ENCODE measurements at regions not wholly inside any gene's neighbourhood (a gene's known extent, or its start where the extent isn't known, plus 50 kb on each side); places are given as distances from the start of the nearest gene placed in this dataset.

DNA sequence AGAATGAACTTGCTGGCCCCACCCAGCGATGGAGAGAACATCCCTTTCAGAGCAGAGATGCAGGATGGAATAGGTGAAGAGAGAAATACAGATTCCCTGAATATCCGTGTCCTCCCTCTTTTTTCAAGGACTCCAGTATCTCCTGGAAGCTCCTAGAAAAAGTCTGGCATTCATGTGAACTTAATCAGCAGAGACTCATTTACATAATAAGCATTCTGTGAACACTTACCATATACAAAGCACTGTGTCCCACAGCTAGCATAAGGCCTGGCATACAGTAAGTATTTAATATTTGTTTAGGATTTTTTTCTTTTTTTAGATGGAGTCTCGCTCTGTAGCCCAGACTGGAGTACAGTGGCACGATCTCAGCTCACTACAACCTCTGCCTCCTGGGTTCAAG lies 208.5 kb upstream of the RPL38 start:
- ChIA-PET POLR2A (no interaction called here), CTCF (interaction anchor here (1.2 to 2.7 kb wide), 2 partner anchors 42 to 205 kb away, joined by 4 to 12 read pairs; no protein-coding TSS in a partner anchor)
- Mint-ChIP-seq H3K4me3 (no peak overlapping the region), H3K36me3 (no peaks in the 10 kb centered on the region), H3K27me3 (ENCODE audit: low read depth) (no peaks in the 10 kb centered on the region), H3K4me1 (peaks cover 17% of the 10 kb centered on the region), H3K9me3 (no peaks in the 10 kb centered on the region), H3K27ac (no peak overlapping the region)
- TF ChIP-seq ZNF219 (CRISPR knock-in tag; IDR thresholded peaks at IDR 0.05; ENCODE audit: borderline replicate concordance) (no peak), NR1H2 (CRISPR knock-in tag; IDR thresholded peaks at IDR 0.05) (no peak), ZNF121 (CRISPR knock-in tag; IDR thresholded peaks at IDR 0.05) (no peak)
- ATAC-seq (no peak), DNase-seq (ENCODE audit: low spot score) (no peak)

DNA sequence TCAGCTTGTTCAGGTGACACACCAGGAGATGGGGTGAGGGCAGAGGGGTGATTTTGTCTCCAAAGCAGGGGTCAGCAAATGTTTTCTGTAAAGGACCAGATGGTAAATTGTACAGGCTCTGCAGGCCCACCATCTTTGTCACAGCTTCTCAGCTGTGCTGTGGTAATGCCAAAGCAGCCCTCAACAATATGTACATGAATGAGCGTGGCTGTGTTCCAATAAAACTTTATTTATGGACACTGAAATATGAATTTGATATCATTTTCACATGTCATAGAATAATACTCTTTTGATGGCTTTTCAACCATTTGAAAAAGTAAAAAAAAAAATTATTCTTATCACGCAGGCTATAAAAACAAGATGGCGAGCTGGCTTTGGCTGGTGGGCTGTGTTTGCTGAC lies 206.4 kb upstream of the RPL38 start:
- CTCF ChIA-PET = interaction anchor here (0.6 to 3.4 kb wide), 9 partner anchors 10 to 203 kb away, joined by 3 to 17 read pairs (median 4); no protein-coding TSS in a partner anchor
- Mint-ChIP-seq H3K9me3 (no peaks in the 10 kb centered on the region), H3K4me1 (peaks cover 11% of the 10 kb centered on the region), H3K36me3 (no peaks in the 10 kb centered on the region), H3K27ac (no peak overlapping the region), H3K27me3 (ENCODE audit: low read depth) (no peaks in the 10 kb centered on the region), H3K4me3 (no peak overlapping the region)
- TF ChIP-seq JAZF1 (CRISPR knock-in tag; IDR thresholded peaks at IDR 0.05) = no peak
- no peak for TF ChIP-seq ARID4B (CRISPR knock-in tag; IDR thresholded peaks at IDR 0.05; ENCODE audit: borderline replicate concordance)
- TF ChIP-seq, protein P1, sequence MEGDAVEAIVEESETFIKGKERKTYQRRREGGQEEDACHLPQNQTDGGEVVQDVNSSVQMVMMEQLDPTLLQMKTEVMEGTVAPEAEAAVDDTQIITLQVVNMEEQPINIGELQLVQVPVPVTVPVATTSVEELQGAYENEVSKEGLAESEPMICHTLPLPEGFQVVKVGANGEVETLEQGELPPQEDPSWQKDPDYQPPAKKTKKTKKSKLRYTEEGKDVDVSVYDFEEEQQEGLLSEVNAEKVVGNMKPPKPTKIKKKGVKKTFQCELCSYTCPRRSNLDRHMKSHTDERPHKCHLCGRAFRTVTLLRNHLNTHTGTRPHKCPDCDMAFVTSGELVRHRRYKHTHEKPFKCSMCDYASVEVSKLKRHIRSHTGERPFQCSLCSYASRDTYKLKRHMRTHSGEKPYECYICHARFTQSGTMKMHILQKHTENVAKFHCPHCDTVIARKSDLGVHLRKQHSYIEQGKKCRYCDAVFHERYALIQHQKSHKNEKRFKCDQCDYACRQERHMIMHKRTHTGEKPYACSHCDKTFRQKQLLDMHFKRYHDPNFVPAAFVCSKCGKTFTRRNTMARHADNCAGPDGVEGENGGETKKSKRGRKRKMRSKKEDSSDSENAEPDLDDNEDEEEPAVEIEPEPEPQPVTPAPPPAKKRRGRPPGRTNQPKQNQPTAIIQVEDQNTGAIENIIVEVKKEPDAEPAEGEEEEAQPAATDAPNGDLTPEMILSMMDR (IDR thresholded peaks at IDR 0.05) = no peak
- no peak for TF ChIP-seq SOX15 (CRISPR knock-in tag; IDR thresholded peaks at IDR 0.05)
- TF ChIP-seq NR3C1 (CRISPR knock-in tag; conservative IDR thresholded peaks at IDR 0.05; ENCODE audit: low read depth) = no peak
- no peak for TF ChIP-seq RELA (CRISPR knock-in tag; IDR thresholded peaks at IDR 0.05; ENCODE audit: borderline replicate concordance)
- TF ChIP-seq GABPB1 (CRISPR knock-in tag; IDR thresholded peaks at IDR 0.05) = no peak
- TF ChIP-seq TEAD4 (CRISPR knock-in tag; IDR thresholded peaks at IDR 0.05) = no peak
- TF ChIP-seq, protein P2, sequence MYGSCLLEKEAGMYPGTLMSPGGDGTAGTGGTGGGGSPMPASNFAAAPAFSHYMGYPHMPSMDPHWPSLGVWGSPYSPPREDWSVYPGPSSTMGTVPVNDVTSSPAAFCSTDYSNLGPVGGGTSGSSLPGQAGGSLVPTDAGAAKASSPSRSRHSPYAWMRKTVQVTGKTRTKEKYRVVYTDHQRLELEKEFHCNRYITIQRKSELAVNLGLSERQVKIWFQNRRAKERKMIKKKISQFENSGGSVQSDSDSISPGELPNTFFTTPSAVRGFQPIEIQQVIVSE (CRISPR knock-in tag; IDR thresholded peaks at IDR 0.05; ENCODE audit: borderline replicate concordance) = no peak
- TF ChIP-seq ATF3 (CRISPR knock-in tag; conservative IDR thresholded peaks at IDR 0.05) = no peak
- TF ChIP-seq NFYB (CRISPR knock-in tag; conservative IDR thresholded peaks at IDR 0.05; ENCODE audit: low read depth) = no peak
- TF ChIP-seq SMAD4 (CRISPR knock-in tag; IDR thresholded peaks at IDR 0.05) = no peak
- TF ChIP-seq ZNF138 (CRISPR knock-in tag; conservative IDR thresholded peaks at IDR 0.05) = no peak
- TF ChIP-seq, protein P3, sequence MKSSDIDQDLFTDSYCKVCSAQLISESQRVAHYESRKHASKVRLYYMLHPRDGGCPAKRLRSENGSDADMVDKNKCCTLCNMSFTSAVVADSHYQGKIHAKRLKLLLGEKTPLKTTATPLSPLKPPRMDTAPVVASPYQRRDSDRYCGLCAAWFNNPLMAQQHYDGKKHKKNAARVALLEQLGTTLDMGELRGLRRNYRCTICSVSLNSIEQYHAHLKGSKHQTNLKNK (CRISPR knock-in tag; IDR thresholded peaks at IDR 0.05) = no peak
- no peak for TF ChIP-seq ZNF263 (CRISPR knock-in tag; IDR thresholded peaks at IDR 0.05; ENCODE audit: low read depth)
- TF ChIP-seq ZNF396 (CRISPR knock-in tag; IDR thresholded peaks at IDR 0.05; ENCODE audit: borderline replicate concordance) = no peak
- TF ChIP-seq FOXP1 (CRISPR knock-in tag; IDR thresholded peaks at IDR 0.05; ENCODE audit: borderline replicate concordance) = no peak
- TF ChIP-seq, protein P4, sequence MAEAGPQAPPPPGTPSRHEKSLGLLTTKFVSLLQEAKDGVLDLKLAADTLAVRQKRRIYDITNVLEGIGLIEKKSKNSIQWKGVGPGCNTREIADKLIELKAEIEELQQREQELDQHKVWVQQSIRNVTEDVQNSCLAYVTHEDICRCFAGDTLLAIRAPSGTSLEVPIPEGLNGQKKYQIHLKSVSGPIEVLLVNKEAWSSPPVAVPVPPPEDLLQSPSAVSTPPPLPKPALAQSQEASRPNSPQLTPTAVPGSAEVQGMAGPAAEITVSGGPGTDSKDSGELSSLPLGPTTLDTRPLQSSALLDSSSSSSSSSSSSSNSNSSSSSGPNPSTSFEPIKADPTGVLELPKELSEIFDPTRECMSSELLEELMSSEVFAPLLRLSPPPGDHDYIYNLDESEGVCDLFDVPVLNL (CRISPR knock-in tag; IDR thresholded peaks at IDR 0.05; ENCODE audit: borderline replicate concordance, low read depth) = no peak
- TF ChIP-seq, protein P5, sequence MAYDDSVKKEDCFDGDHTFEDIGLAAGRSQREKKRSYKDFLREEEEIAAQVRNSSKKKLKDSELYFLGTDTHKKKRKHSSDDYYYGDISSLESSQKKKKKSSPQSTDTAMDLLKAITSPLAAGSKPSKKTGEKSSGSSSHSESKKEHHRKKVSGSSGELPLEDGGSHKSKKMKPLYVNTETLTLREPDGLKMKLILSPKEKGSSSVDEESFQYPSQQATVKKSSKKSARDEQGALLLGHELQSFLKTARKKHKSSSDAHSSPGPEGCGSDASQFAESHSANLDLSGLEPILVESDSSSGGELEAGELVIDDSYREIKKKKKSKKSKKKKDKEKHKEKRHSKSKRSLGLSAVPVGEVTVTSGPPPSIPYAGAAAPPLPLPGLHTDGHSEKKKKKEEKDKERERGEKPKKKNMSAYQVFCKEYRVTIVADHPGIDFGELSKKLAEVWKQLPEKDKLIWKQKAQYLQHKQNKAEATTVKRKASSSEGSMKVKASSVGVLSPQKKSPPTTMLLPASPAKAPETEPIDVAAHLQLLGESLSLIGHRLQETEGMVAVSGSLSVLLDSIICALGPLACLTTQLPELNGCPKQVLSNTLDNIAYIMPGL (CRISPR knock-in tag; IDR thresholded peaks at IDR 0.05) = no peak
- TF ChIP-seq ZNF121 (CRISPR knock-in tag; IDR thresholded peaks at IDR 0.05) = no peak
- DNase-seq (ENCODE audit: low spot score) = no peak
- POLR2A ChIA-PET = no interaction called here
- ATAC-seq = no peak
